Peyer's patch (tissue), 4 donors: ENCODE measurements at regions not wholly inside any gene's neighbourhood (a gene's known extent, or its start where the extent isn't known, plus 50 kb on each side); places are given as distances from the start of the nearest gene placed in this dataset.

ENCODE experiments used
- DNase-seq, 3 donors: peaks; one replicate each; pipeline ENCODE4 v3.0.0-alpha.2; 2017 to 2019
- H3K27ac ChIP-seq, 4 donors: fragments of 200-600 bp; sonication (generic); one replicate each; pipeline ENCODE4 v1.5.1; 2016 to 2019
- H3K27me3 ChIP-seq, 2 donors: fragments of 200-600 bp; sonication (generic); one replicate each; pipeline ENCODE4 v1.5.1; 2019
- H3K36me3 ChIP-seq, 3 donors: fragments of 200-600 bp; sonication (generic); one replicate each; pipeline ENCODE4 v1.5.1; 2016 to 2019
- H3K4me1 ChIP-seq, 4 donors: fragments of 200-600 bp; sonication (generic); one replicate each; pipeline ENCODE4 v1.5.1; 2016 to 2019
- H3K4me3 ChIP-seq, 4 donors: fragments of 200-600 bp; sonication (generic); 1 replicate in 3 of 4; 2 replicates in 1 of 4; pipeline ENCODE4 v1.5.1; 2016 to 2019; ENCODE audit warnings: mild to moderate bottlenecking in 1 of 4
- H3K9me3 ChIP-seq, 4 donors: fragments of 200-600 bp; sonication (generic); one replicate each; pipeline ENCODE4 v1.5.1; 2016 to 2019; ENCODE audit warnings: mild to moderate bottlenecking in 1 of 4
- POLR2A ChIP-seq, 2 donors: fragments of 450-650 bp; IDR thresholded peaks; one replicate each; pipeline ENCODE4 v1.5.1; 2017; ENCODE audit warnings: antibody characterized with exemption in 2 of 2, mild to moderate bottlenecking in 2 of 2, moderate library complexity in 2 of 2
- TF ChIP-seq, protein P1 (sequence below), 6 experiments: fragments of 450-650 bp in 4 of 6; fragments of 200-600 bp in 2 of 6; sonication (generic) in 1 of 6; IDR thresholded peaks; one replicate each; pipeline ENCODE4 v1.5.1; 2017 to 2019; ENCODE audit warnings: antibody characterized with exemption in 6 of 6, mild to moderate bottlenecking in 3 of 6, moderate library complexity in 1 of 6

DNA sequence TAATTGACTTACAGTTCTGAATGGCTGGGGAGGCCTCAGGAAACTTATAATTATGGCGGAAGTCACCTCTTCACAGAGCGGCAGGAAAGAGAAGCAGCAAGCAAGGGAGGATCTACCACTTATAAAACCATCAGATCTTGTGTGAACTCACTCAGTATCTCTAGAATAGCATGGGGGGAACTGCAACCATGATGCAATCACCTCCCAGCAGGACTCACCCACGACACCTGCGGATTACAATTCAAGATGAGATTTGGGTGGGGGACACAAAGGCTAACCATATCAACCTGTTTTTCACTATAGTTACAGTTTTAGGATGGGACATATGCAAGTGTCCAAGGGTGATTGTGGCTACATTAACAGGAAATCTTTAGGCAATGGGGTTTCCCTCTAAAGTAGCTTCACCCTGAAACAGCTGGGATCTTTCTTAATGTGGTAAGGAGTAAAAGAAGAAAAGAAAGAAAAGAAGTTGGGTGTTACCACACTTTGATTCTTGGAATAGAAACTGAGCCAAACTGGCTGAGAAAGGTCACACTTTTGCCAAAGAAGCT is 453.8 kb downstream of the OTOL1 start:
- DNase-seq = no peak

DNA sequence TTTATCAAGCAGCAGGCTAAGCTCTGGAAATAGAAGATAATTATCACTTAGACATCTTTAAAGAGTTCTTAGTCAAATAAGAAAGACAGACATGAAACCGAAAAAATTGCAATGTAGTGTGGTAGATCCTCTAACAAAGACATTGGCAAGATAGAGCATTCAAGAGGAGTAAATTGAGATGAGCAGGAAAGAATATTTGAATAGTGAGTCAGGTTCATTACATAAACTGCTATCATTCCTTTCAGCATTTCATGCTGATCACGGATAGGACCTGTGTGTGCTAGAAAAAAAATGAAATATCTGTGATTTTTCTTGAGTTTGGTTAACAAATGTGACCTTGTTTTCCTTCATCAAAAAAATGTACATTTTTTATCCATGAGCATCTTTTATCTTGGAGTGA is 460.9 kb downstream of the OTOL1 start:
- Histone ChIP-seq H3K4me1 (no peaks in the 10 kb centered on the region), H3K27ac (no peak overlapping the region), H3K4me3 (no peak overlapping the region), H3K36me3 (no peaks in the 10 kb centered on the region), H3K27me3 (no peaks in the 10 kb centered on the region), H3K9me3 (no peaks in the 10 kb centered on the region)
- TF ChIP-seq, protein P1, sequence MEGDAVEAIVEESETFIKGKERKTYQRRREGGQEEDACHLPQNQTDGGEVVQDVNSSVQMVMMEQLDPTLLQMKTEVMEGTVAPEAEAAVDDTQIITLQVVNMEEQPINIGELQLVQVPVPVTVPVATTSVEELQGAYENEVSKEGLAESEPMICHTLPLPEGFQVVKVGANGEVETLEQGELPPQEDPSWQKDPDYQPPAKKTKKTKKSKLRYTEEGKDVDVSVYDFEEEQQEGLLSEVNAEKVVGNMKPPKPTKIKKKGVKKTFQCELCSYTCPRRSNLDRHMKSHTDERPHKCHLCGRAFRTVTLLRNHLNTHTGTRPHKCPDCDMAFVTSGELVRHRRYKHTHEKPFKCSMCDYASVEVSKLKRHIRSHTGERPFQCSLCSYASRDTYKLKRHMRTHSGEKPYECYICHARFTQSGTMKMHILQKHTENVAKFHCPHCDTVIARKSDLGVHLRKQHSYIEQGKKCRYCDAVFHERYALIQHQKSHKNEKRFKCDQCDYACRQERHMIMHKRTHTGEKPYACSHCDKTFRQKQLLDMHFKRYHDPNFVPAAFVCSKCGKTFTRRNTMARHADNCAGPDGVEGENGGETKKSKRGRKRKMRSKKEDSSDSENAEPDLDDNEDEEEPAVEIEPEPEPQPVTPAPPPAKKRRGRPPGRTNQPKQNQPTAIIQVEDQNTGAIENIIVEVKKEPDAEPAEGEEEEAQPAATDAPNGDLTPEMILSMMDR (IDR thresholded peaks at IDR 0.05) = no peak
- TF ChIP-seq POLR2A (IDR thresholded peaks at IDR 0.05) = no peak
- DNase-seq = no peak

More for the DNA sequence above, 453.8 kb downstream of the OTOL1 start:
- Histone ChIP-seq H3K9me3 (no peaks in the 10 kb centered on the region), H3K4me3 (no peak overlapping the region), H3K4me1 (no peaks in the 10 kb centered on the region), H3K27ac (no peak overlapping the region), H3K36me3 (no peaks in the 10 kb centered on the region), H3K27me3 (no peaks in the 10 kb centered on the region)
- TF ChIP-seq POLR2A (IDR thresholded peaks at IDR 0.05) = no peak
- TF ChIP-seq, protein P1 (IDR thresholded peaks at IDR 0.05) = no peak

DNA sequence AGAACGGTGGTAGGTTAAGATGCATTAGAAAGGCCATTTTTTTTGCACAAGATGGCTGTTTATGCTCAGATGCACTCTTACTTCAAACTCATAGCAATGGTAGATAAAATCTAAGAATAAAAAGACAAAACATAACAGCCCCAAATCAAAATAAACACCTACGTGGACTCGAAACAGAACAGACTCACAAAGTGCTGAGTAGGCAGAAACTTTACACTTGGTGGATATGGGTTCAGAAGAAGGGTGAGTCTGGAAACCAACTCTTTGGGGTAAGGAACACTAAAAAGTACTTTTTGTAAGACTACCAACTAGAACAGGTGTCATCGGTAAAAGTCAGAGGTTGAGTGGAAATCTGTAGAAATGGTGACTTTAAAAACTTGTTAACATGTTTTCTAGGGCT is 468.2 kb downstream of the OTOL1 start:
- TF ChIP-seq POLR2A (IDR thresholded peaks at IDR 0.05) = no peak
- TF ChIP-seq, protein P1 (IDR thresholded peaks at IDR 0.05) = no peak
- no peak overlapping the region for H3K4me3 ChIP-seq
- no peak overlapping the region for H3K27ac ChIP-seq
- H3K4me1 ChIP-seq = no peaks in the 10 kb centered on the region
- H3K27me3 ChIP-seq = no peaks in the 10 kb centered on the region
- no peaks in the 10 kb centered on the region for H3K36me3 ChIP-seq
- DNase-seq = no peak
- H3K9me3 ChIP-seq = no peaks in the 10 kb centered on the region

DNA sequence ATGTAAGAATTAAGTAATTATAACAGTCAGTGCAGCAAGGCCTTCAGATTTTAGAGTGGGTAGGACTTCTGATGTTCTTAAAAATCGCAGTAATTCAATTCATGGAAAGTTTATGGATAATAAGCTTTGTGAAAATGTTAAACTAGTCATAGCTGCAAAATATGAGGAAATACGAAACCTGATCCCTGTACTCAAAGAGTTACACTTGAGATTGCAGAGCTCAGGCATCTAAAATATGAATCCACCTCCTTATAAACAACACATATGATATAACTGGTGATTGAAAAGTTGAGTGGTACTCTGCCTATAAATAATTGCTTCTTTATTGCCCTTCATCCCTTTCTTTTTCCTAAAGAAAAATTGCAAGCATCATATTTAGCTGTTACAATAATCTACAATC is 473.3 kb downstream of the OTOL1 start:
- H3K27ac ChIP-seq = no peak overlapping the region
- no peaks in the 10 kb centered on the region for H3K27me3 ChIP-seq
- TF ChIP-seq, protein P1 (IDR thresholded peaks at IDR 0.05) = no peak
- TF ChIP-seq POLR2A (IDR thresholded peaks at IDR 0.05) = no peak
- no peaks in the 10 kb centered on the region for H3K4me1 ChIP-seq
- no peaks in the 10 kb centered on the region for H3K9me3 ChIP-seq
- no peaks in the 10 kb centered on the region for H3K36me3 ChIP-seq
- no peak overlapping the region for H3K4me3 ChIP-seq
- no peak for DNase-seq

DNA sequence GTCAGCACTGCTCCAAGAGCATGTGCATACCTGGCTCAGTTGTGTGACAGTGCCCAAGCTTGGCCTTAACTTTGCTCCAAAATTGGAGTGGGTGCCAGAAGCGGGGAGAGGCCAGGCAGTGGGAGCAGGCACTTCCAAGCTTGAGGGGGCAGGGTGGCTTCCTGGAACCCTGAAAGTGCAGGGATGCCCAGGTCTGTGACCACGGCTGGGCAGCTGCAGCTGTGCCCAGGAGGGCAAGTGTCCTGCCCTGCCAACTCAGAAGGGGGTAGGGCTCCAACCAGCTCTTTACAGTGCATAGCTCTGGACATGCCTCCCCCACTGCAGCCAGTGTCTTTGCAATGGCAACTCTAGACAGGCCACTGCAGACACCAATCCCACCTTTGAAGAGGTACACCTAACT is 478.6 kb downstream of the OTOL1 start:
- Histone ChIP-seq H3K36me3 (no peaks in the 10 kb centered on the region), H3K4me3 (no peak overlapping the region), H3K4me1 (no peaks in the 10 kb centered on the region), H3K9me3 (no peaks in the 10 kb centered on the region), H3K27ac (no peak overlapping the region), H3K27me3 (no peaks in the 10 kb centered on the region)
- no peak for TF ChIP-seq POLR2A (IDR thresholded peaks at IDR 0.05)
- TF ChIP-seq, protein P1 (IDR thresholded peaks at IDR 0.05) = no peak
- no peak for DNase-seq

DNA sequence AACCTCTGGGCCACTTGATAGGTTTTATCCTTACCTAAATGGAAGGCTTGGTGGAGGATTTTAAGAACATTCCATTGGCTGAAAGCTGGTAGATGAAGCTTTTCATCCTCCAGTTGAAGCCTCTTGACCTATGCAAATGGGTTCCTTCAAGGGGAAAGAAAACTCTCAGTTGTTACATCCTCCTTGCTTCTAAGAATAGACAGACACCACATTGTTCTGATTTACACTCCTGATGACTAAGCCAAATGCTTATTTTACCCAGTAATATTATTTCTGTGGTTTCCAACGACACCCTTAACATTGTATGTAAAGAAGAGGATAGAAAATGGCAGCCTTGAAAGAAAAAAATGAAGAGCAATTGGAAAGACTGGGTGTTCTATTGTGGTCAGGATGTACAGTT is 480.5 kb downstream of the OTOL1 start:
- H3K9me3 ChIP-seq = no peaks in the 10 kb centered on the region
- TF ChIP-seq, protein P1 (IDR thresholded peaks at IDR 0.05) = no peak
- TF ChIP-seq POLR2A (IDR thresholded peaks at IDR 0.05) = no peak
- no peaks in the 10 kb centered on the region for H3K4me1 ChIP-seq
- no peak for DNase-seq
- no peaks in the 10 kb centered on the region for H3K27me3 ChIP-seq
- H3K27ac ChIP-seq = no peak overlapping the region
- no peak overlapping the region for H3K4me3 ChIP-seq
- H3K36me3 ChIP-seq = no peaks in the 10 kb centered on the region
